ENCODE measurements at regions not wholly inside any gene's neighbourhood (a gene's known extent, or its start where the extent isn't known, plus 50 kb on each side); places are given as distances from the start of the nearest gene placed in this dataset.

- no peak overlapping the region for H3K4me3 ChIP-seq (ENCODE audit: low read depth, low read length)
- no peak for TF ChIP-seq CTCF (IDR thresholded peaks at IDR 0.05; ENCODE audit: low read depth, low read length)
These were observed 71.3 kb upstream of the CDH5 start for GRCh38 chr16:66295213-66295612.

- TF ChIP-seq CTCF (IDR thresholded peaks at IDR 0.05; ENCODE audit: low read depth, low read length) = no peak
- H3K4me3 ChIP-seq (ENCODE audit: low read depth, low read length) = no peak overlapping the region
These were observed 72.0 kb upstream of the CDH5 start for GRCh38 chr16:66294507-66294906.

- H3K4me3 ChIP-seq (ENCODE audit: low read depth, low read length) = no peak overlapping the region
- TF ChIP-seq CTCF (IDR thresholded peaks at IDR 0.05; ENCODE audit: low read depth, low read length) = no peak
These were observed 72.6 kb upstream of the CDH5 start for GRCh38 chr16:66293932-66294331.

GRCh38 chr16:66293207-66293735, 73.2 kb upstream of the CDH5 start:
- no peak for TF ChIP-seq CTCF (IDR thresholded peaks at IDR 0.05; ENCODE audit: low read depth, low read length)
- no peak overlapping the region for H3K4me3 ChIP-seq (ENCODE audit: low read depth, low read length)

- no peak overlapping the region for H3K4me3 ChIP-seq (ENCODE audit: low read depth, low read length)
- TF ChIP-seq CTCF (IDR thresholded peaks at IDR 0.05; ENCODE audit: low read depth, low read length) = no peak
These were observed 74.1 kb upstream of the CDH5 start for GRCh38 chr16:66292241-66292935.

- H3K4me3 ChIP-seq (ENCODE audit: low read depth, low read length) = no peak overlapping the region
- TF ChIP-seq CTCF (IDR thresholded peaks at IDR 0.05; ENCODE audit: low read depth, low read length) = no peak
These were observed 74.7 kb upstream of the CDH5 start for GRCh38 chr16:66291833-66292232.

GRCh38 chr16:66290431-66290830, 76.1 kb upstream of the CDH5 start:
- no peak for TF ChIP-seq CTCF (IDR thresholded peaks at IDR 0.05; ENCODE audit: low read depth, low read length)
- no peak overlapping the region for H3K4me3 ChIP-seq (ENCODE audit: low read depth, low read length)
